Panc1 (cell line): ENCODE measurements at regions not wholly inside any gene's neighbourhood (a gene's known extent, or its start where the extent isn't known, plus 50 kb on each side); places are given as distances from the start of the nearest gene placed in this dataset.
A peak's percentile ranks its signal among the peaks of the same experiment; 100 is the strongest.

ENCODE experiments used
- ATAC-seq: fragments of 200-7000 bp; cut with Tn5 transposase; 2 replicates; pipeline ENCODE4 v1.9.1; 2020; ENCODE audit warnings: mild to moderate bottlenecking, moderate library complexity
- BruUV-seq: library from RNA; stranded (reverse); fragments of 400-500 nt; replicated peaks from 2 replicates; lab custom pipeline; 2021; lab: Mats Ljungman, UMichigan
- CTCF ChIA-PET: fragments of 300-600 bp; sonication (Branson Sonifier 250); formaldehyde crosslinking; loops from one replicate; lab custom pipeline; 2022; ENCODE audit warnings: antibody characterized with exemption; lab: Charles Lee
- POLR2A ChIA-PET: fragments of 300-600 bp; sonication (Branson Sonifier 250); formaldehyde crosslinking; loops from one replicate; lab custom pipeline; 2022; ENCODE audit warnings: antibody characterized with exemption; lab: Charles Lee
- DNase-seq: peaks from one replicate; pipeline ENCODE4 v3.0.0-alpha.2; 2010; ENCODE audit warnings: low read depth, low spot score
- H3K27ac ChIP-seq: 2 replicates; pipeline ENCODE4 v1.5.1; 2011; ENCODE audit warnings: mild to moderate bottlenecking, low read length, inconsistent platforms
- H3K27me3 ChIP-seq: fragments of 200-500 bp; sonication (Bioruptor generic); 2 replicates; pipeline ENCODE4 v1.6.0; 2014; ENCODE audit warnings: low read length, inconsistent platforms; ENCODE audit not compliant: control insufficient read depth, insufficient read depth
- H3K36me3 ChIP-seq: fragments of 200-500 bp; sonication (Bioruptor generic); 2 replicates; pipeline ENCODE4 v1.5.1; 2014; ENCODE audit warnings: inconsistent platforms, mild to moderate bottlenecking, low read length, moderate library complexity; ENCODE audit not compliant: control insufficient read depth, insufficient read depth
- H3K4me1 ChIP-seq: 2 replicates; pipeline ENCODE4 v1.5.1; 2011; ENCODE audit warnings: inconsistent platforms, mild to moderate bottlenecking, low read length, moderate library complexity; ENCODE audit not compliant: control insufficient read depth, insufficient read depth
- H3K4me3 ChIP-seq, 2 experiments: 2 replicates each; pipeline ENCODE4 v1.5.1; 2011 to 2012; ENCODE audit warnings: low read depth in 2 of 2, low read length in 2 of 2, mild to moderate bottlenecking in 2 of 2, inconsistent platforms in 1 of 2, moderate library complexity in 1 of 2
- H3K9me3 ChIP-seq: fragments of 200-500 bp; sonication (Bioruptor generic); 2 replicates; pipeline ENCODE4 v1.5.1; 2014; ENCODE audit warnings: low read depth, mild to moderate bottlenecking, inconsistent platforms, low read length, moderate library complexity; ENCODE audit not compliant: control insufficient read depth, insufficient read depth
- POLR2AphosphoS5 ChIP-seq: IDR thresholded peaks from 2 replicates; pipeline ENCODE4 v1.6.1; 2012; ENCODE audit warnings: mild to moderate bottlenecking, low read depth, low read length, moderate library complexity
- SIN3A ChIP-seq: IDR thresholded peaks from 2 replicates; pipeline ENCODE4 v1.6.1; 2012; ENCODE audit warnings: low read depth, mild to moderate bottlenecking, low read length, moderate library complexity, borderline replicate concordance; ENCODE audit not compliant: insufficient read depth
- TCF7L2 ChIP-seq: IDR thresholded peaks from 2 replicates; pipeline ENCODE4 v1.6.1; 2011; ENCODE audit warnings: mild to moderate bottlenecking, low read depth, low read length, inconsistent platforms
- in situ Hi-C: cut with HindIII; loops from 2 replicates; pipeline ENCODE4 v1.10.0; 2016; ENCODE audit warnings: low sequenced_read_pairs, low pct_unique_long_range_greater_than_20kb
- intact Hi-C: fragments of 100-400 bp; cut with micrococcal nuclease; formaldehyde crosslinking; loops from one replicate; pipeline ENCODE4 v1.10.0; 2022; ENCODE audit not compliant: unreplicated experiment
- TF ChIP-seq, protein P1 (sequence below): fragments of 450-650 bp; IDR thresholded peaks from 2 replicates; pipeline ENCODE4 v1.5.1; 2017; ENCODE audit warnings: mild to moderate bottlenecking
- TF ChIP-seq, protein P2 (sequence below), 2 experiments: IDR thresholded peaks; 2 replicates each; pipeline ENCODE4 v1.6.1; 2011 to 2012; ENCODE audit warnings: low read depth in 2 of 2, control low read depth in 1 of 2, low read length in 1 of 2, mild to moderate bottlenecking in 1 of 2, moderate library complexity in 1 of 2; ENCODE audit not compliant: insufficient read depth in 1 of 2

DNA sequence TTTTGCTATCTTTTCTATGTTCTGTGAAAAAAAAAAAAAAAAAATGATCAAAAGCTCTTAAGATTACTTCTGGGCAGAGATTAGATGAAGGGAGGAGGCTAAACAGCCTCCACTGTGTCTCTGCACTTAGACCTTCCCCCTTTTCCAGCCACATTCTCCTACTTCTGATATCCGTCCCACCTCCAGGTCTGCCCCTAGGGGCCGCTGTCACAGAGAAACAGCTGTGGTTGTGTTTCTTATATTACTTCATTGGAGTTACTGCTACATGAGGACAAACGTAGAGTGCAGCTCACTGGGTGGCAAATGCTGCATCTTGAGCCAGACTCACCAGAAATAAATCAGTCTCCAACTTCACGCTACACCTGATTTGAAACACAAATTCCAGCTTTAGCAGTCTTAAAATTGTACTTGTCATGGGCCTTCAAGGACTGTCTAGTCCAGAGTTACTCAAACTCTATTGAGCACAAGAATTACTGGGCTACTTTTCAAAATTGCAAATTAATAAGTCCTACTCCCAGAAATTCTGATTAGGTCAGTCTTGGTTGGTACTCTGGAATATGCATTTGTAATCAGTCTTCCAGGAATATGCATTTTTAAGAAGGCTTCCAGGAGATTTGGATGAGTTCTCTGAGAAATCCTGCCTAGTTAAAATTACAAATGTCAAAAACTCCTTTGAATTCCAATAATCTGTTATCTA, 125.2 kb upstream of the PTBP2 start:
- Histone ChIP-seq H3K4me3 (no peak overlapping the region), H3K4me1 (no peaks in the 10 kb centered on the region), H3K27me3 (no peaks in the 10 kb centered on the region), H3K36me3 (no peaks in the 10 kb centered on the region), H3K27ac (no peak overlapping the region), H3K9me3 (no peaks in the 10 kb centered on the region)
- DNase-seq: peak; percentile 8
- in situ Hi-C loops: no loop called here
- POLR2A ChIA-PET: no interaction called here
- no TSS peak for BruUV-seq
- no peak for TF ChIP-seq TCF7L2
- no peak for TF ChIP-seq POLR2AphosphoS5
- TF ChIP-seq, protein P1, sequence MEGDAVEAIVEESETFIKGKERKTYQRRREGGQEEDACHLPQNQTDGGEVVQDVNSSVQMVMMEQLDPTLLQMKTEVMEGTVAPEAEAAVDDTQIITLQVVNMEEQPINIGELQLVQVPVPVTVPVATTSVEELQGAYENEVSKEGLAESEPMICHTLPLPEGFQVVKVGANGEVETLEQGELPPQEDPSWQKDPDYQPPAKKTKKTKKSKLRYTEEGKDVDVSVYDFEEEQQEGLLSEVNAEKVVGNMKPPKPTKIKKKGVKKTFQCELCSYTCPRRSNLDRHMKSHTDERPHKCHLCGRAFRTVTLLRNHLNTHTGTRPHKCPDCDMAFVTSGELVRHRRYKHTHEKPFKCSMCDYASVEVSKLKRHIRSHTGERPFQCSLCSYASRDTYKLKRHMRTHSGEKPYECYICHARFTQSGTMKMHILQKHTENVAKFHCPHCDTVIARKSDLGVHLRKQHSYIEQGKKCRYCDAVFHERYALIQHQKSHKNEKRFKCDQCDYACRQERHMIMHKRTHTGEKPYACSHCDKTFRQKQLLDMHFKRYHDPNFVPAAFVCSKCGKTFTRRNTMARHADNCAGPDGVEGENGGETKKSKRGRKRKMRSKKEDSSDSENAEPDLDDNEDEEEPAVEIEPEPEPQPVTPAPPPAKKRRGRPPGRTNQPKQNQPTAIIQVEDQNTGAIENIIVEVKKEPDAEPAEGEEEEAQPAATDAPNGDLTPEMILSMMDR: peak; percentile 72
- TF ChIP-seq, protein P2, sequence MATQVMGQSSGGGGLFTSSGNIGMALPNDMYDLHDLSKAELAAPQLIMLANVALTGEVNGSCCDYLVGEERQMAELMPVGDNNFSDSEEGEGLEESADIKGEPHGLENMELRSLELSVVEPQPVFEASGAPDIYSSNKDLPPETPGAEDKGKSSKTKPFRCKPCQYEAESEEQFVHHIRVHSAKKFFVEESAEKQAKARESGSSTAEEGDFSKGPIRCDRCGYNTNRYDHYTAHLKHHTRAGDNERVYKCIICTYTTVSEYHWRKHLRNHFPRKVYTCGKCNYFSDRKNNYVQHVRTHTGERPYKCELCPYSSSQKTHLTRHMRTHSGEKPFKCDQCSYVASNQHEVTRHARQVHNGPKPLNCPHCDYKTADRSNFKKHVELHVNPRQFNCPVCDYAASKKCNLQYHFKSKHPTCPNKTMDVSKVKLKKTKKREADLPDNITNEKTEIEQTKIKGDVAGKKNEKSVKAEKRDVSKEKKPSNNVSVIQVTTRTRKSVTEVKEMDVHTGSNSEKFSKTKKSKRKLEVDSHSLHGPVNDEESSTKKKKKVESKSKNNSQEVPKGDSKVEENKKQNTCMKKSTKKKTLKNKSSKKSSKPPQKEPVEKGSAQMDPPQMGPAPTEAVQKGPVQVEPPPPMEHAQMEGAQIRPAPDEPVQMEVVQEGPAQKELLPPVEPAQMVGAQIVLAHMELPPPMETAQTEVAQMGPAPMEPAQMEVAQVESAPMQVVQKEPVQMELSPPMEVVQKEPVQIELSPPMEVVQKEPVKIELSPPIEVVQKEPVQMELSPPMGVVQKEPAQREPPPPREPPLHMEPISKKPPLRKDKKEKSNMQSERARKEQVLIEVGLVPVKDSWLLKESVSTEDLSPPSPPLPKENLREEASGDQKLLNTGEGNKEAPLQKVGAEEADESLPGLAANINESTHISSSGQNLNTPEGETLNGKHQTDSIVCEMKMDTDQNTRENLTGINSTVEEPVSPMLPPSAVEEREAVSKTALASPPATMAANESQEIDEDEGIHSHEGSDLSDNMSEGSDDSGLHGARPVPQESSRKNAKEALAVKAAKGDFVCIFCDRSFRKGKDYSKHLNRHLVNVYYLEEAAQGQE (IDR thresholded peaks at IDR 0.05; ENCODE audit: insufficient read depth in 1 of 2, low read depth in 2 of 2, low read length in 1 of 2): no peak
- peak; percentile 68; the same call in 1 of the 2 replicates for ATAC-seq
- intact Hi-C loops: no loop called here
- CTCF ChIA-PET: interaction anchor here (0.7 kb wide), 1 partner anchor 169 kb away, joined by 8 read pairs; no protein-coding TSS in a partner anchor

DNA sequence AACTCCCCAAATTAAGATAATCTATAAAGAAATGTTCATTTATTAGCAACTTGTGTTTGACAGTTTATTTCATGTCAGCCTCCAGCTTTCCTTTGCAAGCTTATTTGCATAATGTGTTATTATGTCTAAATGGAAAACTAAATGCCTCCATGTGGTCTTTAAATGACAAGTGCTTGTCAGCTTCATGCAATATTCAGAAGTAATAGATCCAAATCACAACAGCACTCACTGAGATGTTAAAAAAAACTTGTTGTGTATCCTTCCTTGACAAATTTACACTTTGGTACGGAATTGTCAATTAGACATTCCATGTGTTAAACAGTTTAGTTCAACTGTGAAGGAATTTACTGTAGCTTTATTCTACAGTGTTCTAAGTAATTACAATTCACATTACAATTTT, 124.4 kb upstream of the PTBP2 start:
- CTCF ChIA-PET: no interaction called here
- no peaks in the 10 kb centered on the region for H3K9me3 ChIP-seq
- no peak for ATAC-seq
- H3K4me1 ChIP-seq: no peaks in the 10 kb centered on the region
- POLR2A ChIA-PET: interaction anchor here (0.6 kb wide), 1 partner anchor 13 kb away, joined by 5 read pairs; no protein-coding TSS in a partner anchor
- H3K27ac ChIP-seq: no peak overlapping the region
- H3K4me3 ChIP-seq: no peak overlapping the region
- in situ Hi-C loops: no loop called here
- intact Hi-C loops: no loop called here
- H3K36me3 ChIP-seq: no peaks in the 10 kb centered on the region
- no TSS peak for BruUV-seq
- no peak for DNase-seq
- TF ChIP-seq, protein P2 (IDR thresholded peaks at IDR 0.05; ENCODE audit: insufficient read depth in 1 of 2, low read depth in 2 of 2, low read length in 1 of 2): no peak
- no peak for TF ChIP-seq TCF7L2
- TF ChIP-seq SIN3A: no peak
- TF ChIP-seq, protein P1: no peak
- no peak for TF ChIP-seq POLR2AphosphoS5
- no peaks in the 10 kb centered on the region for H3K27me3 ChIP-seq
